NT2/D1 (cell line): ENCODE measurements at regions not wholly inside any gene's neighbourhood (a gene's known extent, or its start where the extent isn't known, plus 50 kb on each side); places are given as distances from the start of the nearest gene placed in this dataset.

Experiments used
- SUZ12 ChIP-seq: IDR thresholded peaks from 2 replicates; pipeline ENCODE4 v1.6.1; 2011; ENCODE audit not compliant: insufficient read length, insufficient read depth; ENCODE audit errors: extremely low read depth
- YY1 ChIP-seq: IDR thresholded peaks from 2 replicates; pipeline ENCODE4 v1.6.1; 2011; ENCODE audit not compliant: insufficient read length, insufficient read depth
- ZNF274 ChIP-seq: IDR thresholded peaks from 2 replicates; pipeline ENCODE4 v1.6.1; 2011; ENCODE audit warnings: mild to moderate bottlenecking, low read depth, low read length

GRCh38 chrX:13934731-13935130, 95.0 kb downstream of the GEMIN8 start:
- TF ChIP-seq YY1, result no peak
- TF ChIP-seq ZNF274, result no peak
- no peak for TF ChIP-seq SUZ12
